WTC11 (cell line): ENCODE measurements at regions not wholly inside any gene's neighbourhood (a gene's known extent, or its start where the extent isn't known, plus 50 kb on each side); places are given as distances from the start of the nearest gene placed in this dataset.

Experiments
- ATAC-seq: fragments of 200-7000 bp; cut with Tn5 transposase; 2 replicates; pipeline ENCODE4 v1.10.0; 2021; ENCODE audit warnings: mild to moderate bottlenecking, moderate library complexity
- CTCF ChIA-PET: fragments of 300-600 bp; sonication (Branson Sonifier 250); formaldehyde crosslinking; loops from one replicate; lab custom pipeline; 2021; ENCODE audit warnings: antibody characterized with exemption; lab: Charles Lee
- POLR2A ChIA-PET: fragments of 350-600 bp; sonication (Branson Sonifier 250); formaldehyde crosslinking; loops from one replicate; lab custom pipeline; 2021; ENCODE audit warnings: antibody characterized with exemption; lab: Charles Lee
- DNase-seq: peaks from one replicate; pipeline ENCODE4 v3.0.0; 2021; ENCODE audit warnings: low spot score
- H3K27ac Mint-ChIP-seq: 2 replicates; pipeline ENCODE4 v1.8.0; 2021; ENCODE audit warnings: mixed read lengths
- H3K27me3 Mint-ChIP-seq: 2 replicates; pipeline ENCODE4 v1.8.0; 2021; ENCODE audit warnings: low read depth, mild to moderate bottlenecking, moderate library complexity, mixed read lengths
- H3K36me3 Mint-ChIP-seq: 2 replicates; pipeline ENCODE4 v1.8.0; 2021; ENCODE audit warnings: mixed read lengths
- H3K4me1 Mint-ChIP-seq: 2 replicates; pipeline ENCODE4 v1.8.0; 2022; ENCODE audit warnings: mixed read lengths
- H3K4me3 Mint-ChIP-seq: 2 replicates; pipeline ENCODE4 v1.8.0; 2021; ENCODE audit warnings: mild to moderate bottlenecking, moderate library complexity, mixed read lengths
- H3K9me3 Mint-ChIP-seq: 2 replicates; pipeline ENCODE4 v1.8.0; 2021; ENCODE audit warnings: mixed read lengths
- E2F4 ChIP-seq: sonication (generic); formaldehyde crosslinking; IDR thresholded peaks from 2 replicates; pipeline ENCODE4 v1.8.1; 2022; ENCODE audit warnings: low read depth, mild to moderate bottlenecking, moderate library complexity, missing genetic modification reagents, borderline replicate concordance
- ELF4 ChIP-seq: sonication (generic); formaldehyde crosslinking; IDR thresholded peaks from 2 replicates; pipeline ENCODE4 v1.8.1; 2022; ENCODE audit warnings: low read depth, mild to moderate bottlenecking, moderate library complexity, missing genetic modification reagents
- ETV6 ChIP-seq: sonication (generic); formaldehyde crosslinking; IDR thresholded peaks from 2 replicates; pipeline ENCODE4 v1.8.1; 2022; ENCODE audit warnings: mild to moderate bottlenecking, missing genetic modification reagents
- NFATC4 ChIP-seq: fragments of 250-450 bp; sonication (Bioruptor Pico); IDR thresholded peaks from 2 replicates; pipeline ENCODE4 v1.9.0; 2021; ENCODE audit warnings: mild to moderate bottlenecking
- ZNF138 ChIP-seq: sonication (generic); formaldehyde crosslinking; conservative IDR thresholded peaks from 2 replicates; pipeline ENCODE4 v1.8.1; 2022; ENCODE audit warnings: mild to moderate bottlenecking, moderate library complexity, missing genetic modification reagents
- ZNF423 ChIP-seq: fragments of 250-450 bp; sonication (Bioruptor Pico); IDR thresholded peaks from 2 replicates; pipeline ENCODE4 v2.1.2; 2022; ENCODE audit warnings: mild to moderate bottlenecking, moderate library complexity
- ZNF425 ChIP-seq: fragments of 250-450 bp; sonication (Bioruptor Pico); conservative IDR thresholded peaks from 2 replicates; pipeline ENCODE4 v1.9.0; 2021; ENCODE audit warnings: mild to moderate bottlenecking
- TF ChIP-seq, protein P1 (sequence below): fragments of 200-600 bp; IDR thresholded peaks from 2 replicates; pipeline ENCODE4 v1.8.0; 2022; ENCODE audit warnings: antibody characterized with exemption
- TF ChIP-seq, protein P2 (sequence below): sonication (generic); formaldehyde crosslinking; IDR thresholded peaks from 2 replicates; pipeline ENCODE4 v1.8.0; 2023; ENCODE audit warnings: missing genetic modification reagents
- TF ChIP-seq, protein P3 (sequence below): sonication (generic); formaldehyde crosslinking; IDR thresholded peaks from 2 replicates; pipeline ENCODE4 v1.8.1; 2022; ENCODE audit warnings: missing genetic modification reagents, borderline replicate concordance
- TF ChIP-seq, protein P4 (sequence below): fragments of 250-450 bp; sonication (Bioruptor Pico); IDR thresholded peaks from 2 replicates; pipeline ENCODE4 v1.9.0; 2021; ENCODE audit warnings: mild to moderate bottlenecking, borderline replicate concordance
- TF ChIP-seq, protein P5 (sequence below): fragments of 250-450 bp; sonication (Bioruptor Pico); IDR thresholded peaks from 2 replicates; pipeline ENCODE4 v1.9.0; 2021; ENCODE audit warnings: mild to moderate bottlenecking

GRCh38 chr6:48447251-48447650, 336.3 kb upstream of the PTCHD4 start (continued):
- TF ChIP-seq, protein P1, sequence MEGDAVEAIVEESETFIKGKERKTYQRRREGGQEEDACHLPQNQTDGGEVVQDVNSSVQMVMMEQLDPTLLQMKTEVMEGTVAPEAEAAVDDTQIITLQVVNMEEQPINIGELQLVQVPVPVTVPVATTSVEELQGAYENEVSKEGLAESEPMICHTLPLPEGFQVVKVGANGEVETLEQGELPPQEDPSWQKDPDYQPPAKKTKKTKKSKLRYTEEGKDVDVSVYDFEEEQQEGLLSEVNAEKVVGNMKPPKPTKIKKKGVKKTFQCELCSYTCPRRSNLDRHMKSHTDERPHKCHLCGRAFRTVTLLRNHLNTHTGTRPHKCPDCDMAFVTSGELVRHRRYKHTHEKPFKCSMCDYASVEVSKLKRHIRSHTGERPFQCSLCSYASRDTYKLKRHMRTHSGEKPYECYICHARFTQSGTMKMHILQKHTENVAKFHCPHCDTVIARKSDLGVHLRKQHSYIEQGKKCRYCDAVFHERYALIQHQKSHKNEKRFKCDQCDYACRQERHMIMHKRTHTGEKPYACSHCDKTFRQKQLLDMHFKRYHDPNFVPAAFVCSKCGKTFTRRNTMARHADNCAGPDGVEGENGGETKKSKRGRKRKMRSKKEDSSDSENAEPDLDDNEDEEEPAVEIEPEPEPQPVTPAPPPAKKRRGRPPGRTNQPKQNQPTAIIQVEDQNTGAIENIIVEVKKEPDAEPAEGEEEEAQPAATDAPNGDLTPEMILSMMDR, result no peak
- TF ChIP-seq ZNF425 (CRISPR knock-in tag) (no peak), ETV6 (CRISPR knock-in tag) (no peak), ZNF423 (CRISPR knock-in tag) (no peak), ELF4 (CRISPR knock-in tag) (no peak), E2F4 (CRISPR knock-in tag) (no peak)

DNA sequence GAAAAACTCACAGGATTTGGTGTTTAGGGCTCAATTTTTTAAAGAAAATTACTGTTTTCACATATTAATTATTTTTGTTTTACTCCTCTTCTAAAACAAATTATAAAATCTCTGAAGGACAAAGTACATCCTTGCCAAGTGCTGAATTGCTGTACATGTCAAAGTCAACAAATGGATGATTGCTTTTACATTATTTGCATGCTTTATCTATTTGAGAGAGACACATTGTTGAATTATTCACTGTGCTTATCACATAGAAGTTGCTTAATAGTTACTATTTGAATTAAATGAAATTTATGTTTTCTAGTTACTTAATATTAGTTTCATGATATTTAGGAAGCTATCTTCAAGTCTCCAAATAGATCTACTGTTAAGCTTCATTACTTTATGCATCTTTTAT, 318.6 kb upstream of the PTCHD4 start:
- peaks cover 6% of the 10 kb centered on the region for H3K9me3 Mint-ChIP-seq
- peaks cover 2% of the 10 kb centered on the region; the same call in 1 of the 2 replicates for H3K4me1 Mint-ChIP-seq
- no peak for DNase-seq
- no peaks in the 10 kb centered on the region for H3K27me3 Mint-ChIP-seq
- TF ChIP-seq, protein P2, sequence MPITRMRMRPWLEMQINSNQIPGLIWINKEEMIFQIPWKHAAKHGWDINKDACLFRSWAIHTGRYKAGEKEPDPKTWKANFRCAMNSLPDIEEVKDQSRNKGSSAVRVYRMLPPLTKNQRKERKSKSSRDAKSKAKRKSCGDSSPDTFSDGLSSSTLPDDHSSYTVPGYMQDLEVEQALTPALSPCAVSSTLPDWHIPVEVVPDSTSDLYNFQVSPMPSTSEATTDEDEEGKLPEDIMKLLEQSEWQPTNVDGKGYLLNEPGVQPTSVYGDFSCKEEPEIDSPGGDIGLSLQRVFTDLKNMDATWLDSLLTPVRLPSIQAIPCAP (CRISPR knock-in tag), result no peak
- TF ChIP-seq, protein P1, result no peak
- TF ChIP-seq ZNF138 (no peak), NFATC4 (CRISPR knock-in tag) (no peak)
- TF ChIP-seq, protein P3, sequence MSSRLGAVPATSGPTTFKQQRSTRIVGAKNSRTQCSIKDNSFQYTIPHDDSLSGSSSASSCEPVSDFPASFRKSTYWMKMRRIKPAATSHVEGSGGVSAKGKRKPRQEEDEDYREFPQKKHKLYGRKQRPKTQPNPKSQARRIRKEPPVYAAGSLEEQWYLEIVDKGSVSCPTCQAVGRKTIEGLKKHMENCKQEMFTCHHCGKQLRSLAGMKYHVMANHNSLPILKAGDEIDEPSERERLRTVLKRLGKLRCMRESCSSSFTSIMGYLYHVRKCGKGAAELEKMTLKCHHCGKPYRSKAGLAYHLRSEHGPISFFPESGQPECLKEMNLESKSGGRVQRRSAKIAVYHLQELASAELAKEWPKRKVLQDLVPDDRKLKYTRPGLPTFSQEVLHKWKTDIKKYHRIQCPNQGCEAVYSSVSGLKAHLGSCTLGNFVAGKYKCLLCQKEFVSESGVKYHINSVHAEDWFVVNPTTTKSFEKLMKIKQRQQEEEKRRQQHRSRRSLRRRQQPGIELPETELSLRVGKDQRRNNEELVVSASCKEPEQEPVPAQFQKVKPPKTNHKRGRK, result no peak
- TF ChIP-seq, protein P4, sequence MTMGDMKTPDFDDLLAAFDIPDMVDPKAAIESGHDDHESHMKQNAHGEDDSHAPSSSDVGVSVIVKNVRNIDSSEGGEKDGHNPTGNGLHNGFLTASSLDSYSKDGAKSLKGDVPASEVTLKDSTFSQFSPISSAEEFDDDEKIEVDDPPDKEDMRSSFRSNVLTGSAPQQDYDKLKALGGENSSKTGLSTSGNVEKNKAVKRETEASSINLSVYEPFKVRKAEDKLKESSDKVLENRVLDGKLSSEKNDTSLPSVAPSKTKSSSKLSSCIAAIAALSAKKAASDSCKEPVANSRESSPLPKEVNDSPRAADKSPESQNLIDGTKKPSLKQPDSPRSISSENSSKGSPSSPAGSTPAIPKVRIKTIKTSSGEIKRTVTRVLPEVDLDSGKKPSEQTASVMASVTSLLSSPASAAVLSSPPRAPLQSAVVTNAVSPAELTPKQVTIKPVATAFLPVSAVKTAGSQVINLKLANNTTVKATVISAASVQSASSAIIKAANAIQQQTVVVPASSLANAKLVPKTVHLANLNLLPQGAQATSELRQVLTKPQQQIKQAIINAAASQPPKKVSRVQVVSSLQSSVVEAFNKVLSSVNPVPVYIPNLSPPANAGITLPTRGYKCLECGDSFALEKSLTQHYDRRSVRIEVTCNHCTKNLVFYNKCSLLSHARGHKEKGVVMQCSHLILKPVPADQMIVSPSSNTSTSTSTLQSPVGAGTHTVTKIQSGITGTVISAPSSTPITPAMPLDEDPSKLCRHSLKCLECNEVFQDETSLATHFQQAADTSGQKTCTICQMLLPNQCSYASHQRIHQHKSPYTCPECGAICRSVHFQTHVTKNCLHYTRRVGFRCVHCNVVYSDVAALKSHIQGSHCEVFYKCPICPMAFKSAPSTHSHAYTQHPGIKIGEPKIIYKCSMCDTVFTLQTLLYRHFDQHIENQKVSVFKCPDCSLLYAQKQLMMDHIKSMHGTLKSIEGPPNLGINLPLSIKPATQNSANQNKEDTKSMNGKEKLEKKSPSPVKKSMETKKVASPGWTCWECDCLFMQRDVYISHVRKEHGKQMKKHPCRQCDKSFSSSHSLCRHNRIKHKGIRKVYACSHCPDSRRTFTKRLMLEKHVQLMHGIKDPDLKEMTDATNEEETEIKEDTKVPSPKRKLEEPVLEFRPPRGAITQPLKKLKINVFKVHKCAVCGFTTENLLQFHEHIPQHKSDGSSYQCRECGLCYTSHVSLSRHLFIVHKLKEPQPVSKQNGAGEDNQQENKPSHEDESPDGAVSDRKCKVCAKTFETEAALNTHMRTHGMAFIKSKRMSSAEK (CRISPR knock-in tag), result no peak
- TF ChIP-seq, protein P5, sequence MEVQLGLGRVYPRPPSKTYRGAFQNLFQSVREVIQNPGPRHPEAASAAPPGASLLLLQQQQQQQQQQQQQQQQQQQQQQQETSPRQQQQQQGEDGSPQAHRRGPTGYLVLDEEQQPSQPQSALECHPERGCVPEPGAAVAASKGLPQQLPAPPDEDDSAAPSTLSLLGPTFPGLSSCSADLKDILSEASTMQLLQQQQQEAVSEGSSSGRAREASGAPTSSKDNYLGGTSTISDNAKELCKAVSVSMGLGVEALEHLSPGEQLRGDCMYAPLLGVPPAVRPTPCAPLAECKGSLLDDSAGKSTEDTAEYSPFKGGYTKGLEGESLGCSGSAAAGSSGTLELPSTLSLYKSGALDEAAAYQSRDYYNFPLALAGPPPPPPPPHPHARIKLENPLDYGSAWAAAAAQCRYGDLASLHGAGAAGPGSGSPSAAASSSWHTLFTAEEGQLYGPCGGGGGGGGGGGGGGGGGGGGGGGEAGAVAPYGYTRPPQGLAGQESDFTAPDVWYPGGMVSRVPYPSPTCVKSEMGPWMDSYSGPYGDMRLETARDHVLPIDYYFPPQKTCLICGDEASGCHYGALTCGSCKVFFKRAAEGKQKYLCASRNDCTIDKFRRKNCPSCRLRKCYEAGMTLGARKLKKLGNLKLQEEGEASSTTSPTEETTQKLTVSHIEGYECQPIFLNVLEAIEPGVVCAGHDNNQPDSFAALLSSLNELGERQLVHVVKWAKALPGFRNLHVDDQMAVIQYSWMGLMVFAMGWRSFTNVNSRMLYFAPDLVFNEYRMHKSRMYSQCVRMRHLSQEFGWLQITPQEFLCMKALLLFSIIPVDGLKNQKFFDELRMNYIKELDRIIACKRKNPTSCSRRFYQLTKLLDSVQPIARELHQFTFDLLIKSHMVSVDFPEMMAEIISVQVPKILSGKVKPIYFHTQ, result no peak
- TF ChIP-seq, all 79 proteins: peak for 0
- ChIA-PET CTCF (no interaction called here), POLR2A (no interaction called here)
- no peak for ATAC-seq
- Mint-ChIP-seq H3K4me3 (no peak overlapping the region), H3K27ac (no peak overlapping the region), H3K36me3 (no peaks in the 10 kb centered on the region)
